ENCODE measurements at regions not wholly inside any gene's neighbourhood (a gene's known extent, or its start where the extent isn't known, plus 50 kb on each side); places are given as distances from the start of the nearest gene placed in this dataset.

DNA sequence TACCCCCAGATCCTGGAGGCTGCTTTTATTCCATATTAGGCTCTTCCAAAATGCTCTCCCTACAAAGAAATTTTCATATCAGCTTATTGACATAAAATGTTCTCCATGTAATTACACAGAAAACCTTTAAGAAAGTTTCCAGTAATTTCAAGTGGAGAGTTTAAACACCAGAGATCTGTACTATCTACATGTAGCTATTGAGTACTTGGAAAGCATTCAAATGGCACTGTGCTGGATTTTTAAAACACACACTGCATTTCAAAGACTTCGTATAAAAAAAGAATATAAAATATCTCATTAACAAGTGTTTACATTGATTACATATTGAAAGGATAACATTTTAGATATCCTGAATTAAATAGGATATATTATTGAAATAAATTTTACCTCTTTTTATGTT lies 182.4 kb upstream of the ZNF521 start:
- TF ChIP-seq, protein P1, sequence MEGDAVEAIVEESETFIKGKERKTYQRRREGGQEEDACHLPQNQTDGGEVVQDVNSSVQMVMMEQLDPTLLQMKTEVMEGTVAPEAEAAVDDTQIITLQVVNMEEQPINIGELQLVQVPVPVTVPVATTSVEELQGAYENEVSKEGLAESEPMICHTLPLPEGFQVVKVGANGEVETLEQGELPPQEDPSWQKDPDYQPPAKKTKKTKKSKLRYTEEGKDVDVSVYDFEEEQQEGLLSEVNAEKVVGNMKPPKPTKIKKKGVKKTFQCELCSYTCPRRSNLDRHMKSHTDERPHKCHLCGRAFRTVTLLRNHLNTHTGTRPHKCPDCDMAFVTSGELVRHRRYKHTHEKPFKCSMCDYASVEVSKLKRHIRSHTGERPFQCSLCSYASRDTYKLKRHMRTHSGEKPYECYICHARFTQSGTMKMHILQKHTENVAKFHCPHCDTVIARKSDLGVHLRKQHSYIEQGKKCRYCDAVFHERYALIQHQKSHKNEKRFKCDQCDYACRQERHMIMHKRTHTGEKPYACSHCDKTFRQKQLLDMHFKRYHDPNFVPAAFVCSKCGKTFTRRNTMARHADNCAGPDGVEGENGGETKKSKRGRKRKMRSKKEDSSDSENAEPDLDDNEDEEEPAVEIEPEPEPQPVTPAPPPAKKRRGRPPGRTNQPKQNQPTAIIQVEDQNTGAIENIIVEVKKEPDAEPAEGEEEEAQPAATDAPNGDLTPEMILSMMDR (optimal IDR thresholded peaks at IDR 0.05 in 1 of 3, IDR thresholded peaks at IDR 0.05 in 1 of 3, conservative IDR thresholded peaks at IDR 0.05 in 1 of 3; ENCODE audit: extremely low read depth in 1 of 3, insufficient read depth in 2 of 3, low read length in 3 of 3) = no peak
- TF ChIP-seq EZH2 (IDR thresholded peaks at IDR 0.05; ENCODE audit: low read length) = no peak

Measured in keratinocyte (primary cell).